Kidney (tissue), 13 donors: ENCODE measurements at regions not wholly inside any gene's neighbourhood (a gene's known extent, or its start where the extent isn't known, plus 50 kb on each side); places are given as distances from the start of the nearest gene placed in this dataset.
A peak's percentile ranks its signal among the peaks of the same experiment; 100 is the strongest.

Source experiments
- DNase-seq, 5 donors: peaks; one replicate each; pipeline ENCODE4 v3.0.0-alpha.2; 2013 to 2020
- FAIRE-seq: peaks from 2 replicates; lab custom pipeline; 2012; peaks lifted over from hg19 to GRCh38; lab: Jason Lieb, UNC
- H3K27ac ChIP-seq, 2 donors: one replicate each; pipeline ENCODE4 v1.7.0; 2013; ENCODE audit warnings: low read depth in 2 of 2, low read length in 2 of 2, inconsistent platforms in 1 of 2
- H3K27me3 ChIP-seq: one replicate; pipeline ENCODE4 v1.7.1; 2013; ENCODE audit warnings: low read length, inconsistent platforms; ENCODE audit not compliant: control insufficient read depth, insufficient read depth
- H3K36me3 ChIP-seq, 3 donors: one replicate each; pipeline versions ENCODE4 v1.7.0 to v1.7.1; 2013; ENCODE audit warnings: low read length in 3 of 3, control low read depth in 1 of 3, inconsistent platforms in 1 of 3; ENCODE audit not compliant: insufficient read depth in 3 of 3, control insufficient read depth in 2 of 3
- H3K4me1 ChIP-seq, 3 donors: one replicate each; pipeline versions ENCODE4 v1.7.0 to v1.7.1; 2013; ENCODE audit warnings: low read length in 3 of 3, inconsistent platforms in 1 of 3, low read depth in 1 of 3; ENCODE audit not compliant: control insufficient read depth in 2 of 3, insufficient read depth in 2 of 3
- H3K4me3 ChIP-seq, 3 donors: one replicate each; pipeline versions ENCODE4 v1.7.0 to v1.8.1; 2013; ENCODE audit warnings: low read length in 3 of 3, control low read depth in 1 of 3, inconsistent platforms in 1 of 3
- H3K9ac ChIP-seq, 3 donors: one replicate each; pipeline versions ENCODE4 v1.7.0 to v1.7.1; 2013; ENCODE audit warnings: low read length in 3 of 3, control low read depth in 1 of 3, inconsistent platforms in 1 of 3
- H3K9me3 ChIP-seq, 3 donors: one replicate each; pipeline versions ENCODE4 v1.7.0 to v1.7.1; 2013; ENCODE audit warnings: low read length in 3 of 3, control low read depth in 1 of 3, inconsistent platforms in 1 of 3; ENCODE audit not compliant: control insufficient read depth in 2 of 3, insufficient read depth in 1 of 3
- CTCF ChIP-seq: IDR thresholded peaks from 3 replicates; pipeline ENCODE4 v1.5.1; 2012; ENCODE audit warnings: mild to moderate bottlenecking, moderate library complexity, borderline replicate concordance; ENCODE audit not compliant: insufficient read depth; ENCODE audit errors: extremely low read depth
- intact Hi-C: fragments of 100-400 bp; cut with DNase I; formaldehyde crosslinking; loops from one replicate; pipeline ENCODE4 v1.11.1; 2022
- donor health status: control.
- donor health status: control.
- donor health status: control.
- donor health status: control.
- donor health status: control.
- donor health status: DM: yes; HTN: yes; CAD: no.
- donor health status: Normal renal cell carcinoma (clear cell type).

GRCh38 chr13:34152996-34153395, 335.0 kb downstream of the RFC3 start:
- no peak for TF ChIP-seq CTCF

GRCh38 chr13:34153428-34154180, 335.7 kb downstream of the RFC3 start:
- Histone ChIP-seq H3K9me3 (no peaks in the 10 kb centered on the region), H3K36me3 (no peaks in the 10 kb centered on the region), H3K4me1 (peaks cover 0 to 3% (median 0%) of the 10 kb centered on the region in 3 donors), H3K4me3 (no peak overlapping the region), H3K9ac (no peak overlapping the region), H3K27me3 (no peaks in the 10 kb centered on the region), H3K27ac (peak overlapping the region in 1 of 2 donors; percentile 10)
- intact Hi-C loops: no loop called here
- DNase-seq (no peak), FAIRE-seq (no peak)
- no peak for TF ChIP-seq CTCF

More at GRCh38 chr13:34152996-34153395, 335.0 kb downstream of the RFC3 start:
- no peaks in the 10 kb centered on the region for H3K27me3 ChIP-seq
- no peak overlapping the region for H3K4me3 ChIP-seq
- H3K36me3 ChIP-seq: no peaks in the 10 kb centered on the region
- peaks cover 0 to 3% (median 0%) of the 10 kb centered on the region in 3 donors for H3K4me1 ChIP-seq
- DNase-seq: no peak
- peak overlapping the region in 1 of 2 donors; percentile 10 for H3K27ac ChIP-seq
- FAIRE-seq: no peak
- no peak overlapping the region for H3K9ac ChIP-seq
- no peaks in the 10 kb centered on the region for H3K9me3 ChIP-seq
- intact Hi-C loops: no loop called here

GRCh38 chr13:34155931-34156607, 338.1 kb downstream of the RFC3 start:
- H3K4me3 ChIP-seq: no peak overlapping the region
- TF ChIP-seq CTCF: no peak
- FAIRE-seq (no peak), DNase-seq (no peak)
- intact Hi-C loops: no loop called here
- H3K9me3 ChIP-seq: no peaks in the 10 kb centered on the region
- peaks cover 0 to 3% (median 0%) of the 10 kb centered on the region in 3 donors for H3K4me1 ChIP-seq
- peak overlapping the region in 1 of 2 donors; percentile 3 for H3K27ac ChIP-seq
- H3K9ac ChIP-seq: no peak overlapping the region
- H3K27me3 ChIP-seq: no peaks in the 10 kb centered on the region
- no peaks in the 10 kb centered on the region for H3K36me3 ChIP-seq
